GM23338 (cell line): ENCODE measurements at regions not wholly inside any gene's neighbourhood (a gene's known extent, or its start where the extent isn't known, plus 50 kb on each side); places are given as distances from the start of the nearest gene placed in this dataset.

Experiments
- CREB1 ChIP-seq: fragments of 250-450 bp; sonication (Bioruptor Pico); IDR thresholded peaks from 2 replicates; pipeline ENCODE4 v1.5.0; 2020; ENCODE audit warnings: low read depth, mild to moderate bottlenecking, moderate library complexity
- CTCF ChIP-seq, 2 experiments: fragments of 200-600 bp in 1 of 2; sonication (generic) in 1 of 2; conservative IDR thresholded peaks; 2 replicates each; pipeline versions ENCODE4 v1.5.1 to v1.6.1; 2016 to 2017; ENCODE audit warnings: antibody characterized with exemption in 2 of 2, low read depth in 2 of 2, mild to moderate bottlenecking in 2 of 2, moderate library complexity in 1 of 2
- EZH2 ChIP-seq: fragments of 200-600 bp; sonication (generic); IDR thresholded peaks from one replicate; pipeline ENCODE4 v1.8.0; 2017; ENCODE audit warnings: antibody characterized with exemption, mild to moderate bottlenecking, low read depth; ENCODE audit not compliant: unreplicated experiment
- EZH2phosphoT487 ChIP-seq: fragments of 200-600 bp; sonication (generic); IDR thresholded peaks from one replicate; pipeline ENCODE4 v1.8.1; 2018; ENCODE audit warnings: antibody characterized with exemption; ENCODE audit not compliant: unreplicated experiment
- JUNB ChIP-seq: IDR thresholded peaks from one replicate; pipeline ENCODE4 v1.6.1; 2016; ENCODE audit warnings: antibody characterized with exemption; ENCODE audit not compliant: unreplicated experiment
- POLR2AphosphoS5 ChIP-seq: IDR thresholded peaks from 2 replicates; pipeline ENCODE4 v1.6.1; 2016; ENCODE audit warnings: antibody characterized with exemption, low read depth
- REST ChIP-seq: IDR thresholded peaks from one replicate; pipeline ENCODE4 v1.6.1; 2018; ENCODE audit warnings: antibody characterized with exemption; ENCODE audit not compliant: unreplicated experiment
- ZNF114 ChIP-seq: fragments of 250-450 bp; sonication (Bioruptor Pico); IDR thresholded peaks from 2 replicates; pipeline ENCODE4 v1.5.0; 2020; ENCODE audit warnings: mild to moderate bottlenecking, moderate library complexity
- ZNF331 ChIP-seq: fragments of 250-450 bp; sonication (Bioruptor Pico); IDR thresholded peaks from 2 replicates; pipeline ENCODE4 v1.5.0; 2020; ENCODE audit warnings: low read depth, mild to moderate bottlenecking, moderate library complexity
- TF ChIP-seq, protein P1 (sequence below): fragments of 250-450 bp; sonication (Bioruptor Pico); IDR thresholded peaks from 2 replicates; pipeline ENCODE4 v1.5.0; 2020; ENCODE audit warnings: mild to moderate bottlenecking, moderate library complexity
- TF ChIP-seq, protein P2 (sequence below): IDR thresholded peaks from 2 replicates; pipeline ENCODE4 v1.6.1; 2016; ENCODE audit warnings: antibody characterized with exemption

- no peak for TF ChIP-seq POLR2AphosphoS5
- no peak for TF ChIP-seq EZH2phosphoT487
- no peak for TF ChIP-seq CTCF (conservative IDR thresholded peaks at IDR 0.05; ENCODE audit: low read depth in 2 of 2)
- TF ChIP-seq, protein P1, sequence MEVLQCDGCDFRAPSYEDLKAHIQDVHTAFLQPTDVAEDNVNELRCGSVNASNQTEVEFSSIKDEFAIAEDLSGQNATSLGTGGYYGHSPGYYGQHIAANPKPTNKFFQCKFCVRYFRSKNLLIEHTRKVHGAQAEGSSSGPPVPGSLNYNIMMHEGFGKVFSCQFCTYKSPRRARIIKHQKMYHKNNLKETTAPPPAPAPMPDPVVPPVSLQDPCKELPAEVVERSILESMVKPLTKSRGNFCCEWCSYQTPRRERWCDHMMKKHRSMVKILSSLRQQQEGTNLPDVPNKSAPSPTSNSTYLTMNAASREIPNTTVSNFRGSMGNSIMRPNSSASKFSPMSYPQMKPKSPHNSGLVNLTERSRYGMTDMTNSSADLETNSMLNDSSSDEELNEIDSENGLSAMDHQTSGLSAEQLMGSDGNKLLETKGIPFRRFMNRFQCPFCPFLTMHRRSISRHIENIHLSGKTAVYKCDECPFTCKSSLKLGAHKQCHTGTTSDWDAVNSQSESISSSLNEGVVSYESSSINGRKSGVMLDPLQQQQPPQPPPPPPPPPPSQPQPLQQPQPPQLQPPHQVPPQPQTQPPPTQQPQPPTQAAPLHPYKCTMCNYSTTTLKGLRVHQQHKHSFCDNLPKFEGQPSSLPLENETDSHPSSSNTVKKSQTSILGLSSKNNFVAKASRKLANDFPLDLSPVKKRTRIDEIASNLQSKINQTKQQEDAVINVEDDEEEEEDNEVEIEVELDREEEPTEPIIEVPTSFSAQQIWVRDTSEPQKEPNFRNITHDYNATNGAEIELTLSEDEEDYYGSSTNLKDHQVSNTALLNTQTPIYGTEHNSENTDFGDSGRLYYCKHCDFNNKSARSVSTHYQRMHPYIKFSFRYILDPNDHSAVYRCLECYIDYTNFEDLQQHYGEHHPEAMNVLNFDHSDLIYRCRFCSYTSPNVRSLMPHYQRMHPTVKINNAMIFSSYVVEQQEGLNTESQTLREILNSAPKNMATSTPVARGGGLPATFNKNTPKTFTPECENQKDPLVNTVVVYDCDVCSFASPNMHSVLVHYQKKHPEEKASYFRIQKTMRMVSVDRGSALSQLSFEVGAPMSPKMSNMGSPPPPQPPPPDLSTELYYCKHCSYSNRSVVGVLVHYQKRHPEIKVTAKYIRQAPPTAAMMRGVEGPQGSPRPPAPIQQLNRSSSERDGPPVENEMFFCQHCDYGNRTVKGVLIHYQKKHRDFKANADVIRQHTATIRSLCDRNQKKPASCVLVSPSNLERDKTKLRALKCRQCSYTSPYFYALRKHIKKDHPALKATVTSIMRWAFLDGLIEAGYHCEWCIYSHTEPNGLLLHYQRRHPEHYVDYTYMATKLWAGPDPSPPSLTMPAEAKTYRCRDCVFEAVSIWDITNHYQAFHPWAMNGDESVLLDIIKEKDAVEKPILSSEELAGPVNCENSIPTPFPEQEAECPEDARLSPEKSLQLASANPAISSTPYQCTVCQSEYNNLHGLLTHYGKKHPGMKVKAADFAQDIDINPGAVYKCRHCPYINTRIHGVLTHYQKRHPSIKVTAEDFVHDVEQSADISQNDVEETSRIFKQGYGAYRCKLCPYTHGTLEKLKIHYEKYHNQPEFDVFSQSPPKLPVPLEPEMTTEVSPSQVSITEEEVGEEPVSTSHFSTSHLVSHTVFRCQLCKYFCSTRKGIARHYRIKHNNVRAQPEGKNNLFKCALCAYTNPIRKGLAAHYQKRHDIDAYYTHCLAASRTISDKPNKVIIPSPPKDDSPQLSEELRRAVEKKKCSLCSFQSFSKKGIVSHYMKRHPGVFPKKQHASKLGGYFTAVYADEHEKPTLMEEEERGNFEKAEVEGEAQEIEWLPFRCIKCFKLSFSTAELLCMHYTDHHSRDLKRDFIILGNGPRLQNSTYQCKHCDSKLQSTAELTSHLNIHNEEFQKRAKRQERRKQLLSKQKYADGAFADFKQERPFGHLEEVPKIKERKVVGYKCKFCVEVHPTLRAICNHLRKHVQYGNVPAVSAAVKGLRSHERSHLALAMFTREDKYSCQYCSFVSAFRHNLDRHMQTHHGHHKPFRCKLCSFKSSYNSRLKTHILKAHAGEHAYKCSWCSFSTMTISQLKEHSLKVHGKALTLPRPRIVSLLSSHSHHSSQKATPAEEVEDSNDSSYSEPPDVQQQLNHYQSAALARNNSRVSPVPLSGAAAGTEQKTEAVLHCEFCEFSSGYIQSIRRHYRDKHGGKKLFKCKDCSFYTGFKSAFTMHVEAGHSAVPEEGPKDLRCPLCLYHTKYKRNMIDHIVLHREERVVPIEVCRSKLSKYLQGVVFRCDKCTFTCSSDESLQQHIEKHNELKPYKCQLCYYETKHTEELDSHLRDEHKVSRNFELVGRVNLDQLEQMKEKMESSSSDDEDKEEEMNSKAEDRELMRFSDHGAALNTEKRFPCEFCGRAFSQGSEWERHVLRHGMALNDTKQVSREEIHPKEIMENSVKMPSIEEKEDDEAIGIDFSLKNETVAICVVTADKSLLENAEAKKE (CRISPR knock-in tag) = no peak
- TF ChIP-seq ZNF331 = no peak
- TF ChIP-seq, protein P2, sequence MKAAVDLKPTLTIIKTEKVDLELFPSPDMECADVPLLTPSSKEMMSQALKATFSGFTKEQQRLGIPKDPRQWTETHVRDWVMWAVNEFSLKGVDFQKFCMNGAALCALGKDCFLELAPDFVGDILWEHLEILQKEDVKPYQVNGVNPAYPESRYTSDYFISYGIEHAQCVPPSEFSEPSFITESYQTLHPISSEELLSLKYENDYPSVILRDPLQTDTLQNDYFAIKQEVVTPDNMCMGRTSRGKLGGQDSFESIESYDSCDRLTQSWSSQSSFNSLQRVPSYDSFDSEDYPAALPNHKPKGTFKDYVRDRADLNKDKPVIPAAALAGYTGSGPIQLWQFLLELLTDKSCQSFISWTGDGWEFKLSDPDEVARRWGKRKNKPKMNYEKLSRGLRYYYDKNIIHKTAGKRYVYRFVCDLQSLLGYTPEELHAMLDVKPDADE = no peak
- TF ChIP-seq REST = no peak
- no peak for TF ChIP-seq EZH2
- no peak for TF ChIP-seq JUNB
- no peak for TF ChIP-seq CREB1 (CRISPR knock-in tag)
- no peak for TF ChIP-seq ZNF114 (CRISPR knock-in tag)
Measured at GRCh38 chr9:115359017-115359780, 241.2 kb upstream of the TNC start.
